C4-2B (cell line): ENCODE measurements at regions not wholly inside any gene's neighbourhood (a gene's known extent, or its start where the extent isn't known, plus 50 kb on each side); places are given as distances from the start of the nearest gene placed in this dataset.

ENCODE experiments used
- H3K27ac ChIP-seq: fragments of 450-650 bp; 2 replicates; pipeline ENCODE4 v1.5.1; 2017
- CTCF ChIP-seq: fragments of 450-650 bp; conservative IDR thresholded peaks from 2 replicates; pipeline ENCODE4 v1.5.1; 2017; ENCODE audit warnings: mild to moderate bottlenecking
- ZFX ChIP-seq: fragments of 450-650 bp; IDR thresholded peaks from 2 replicates; pipeline ENCODE4 v1.6.1; 2017

GRCh38 chr4:20623939-20624338, 76.3 kb upstream of the PACRGL start:
- H3K27ac ChIP-seq, result no peak overlapping the region
- TF ChIP-seq ZFX (no peak), CTCF (no peak)

- no peak overlapping the region for H3K27ac ChIP-seq
- TF ChIP-seq CTCF, result no peak
- no peak for TF ChIP-seq ZFX
Measured at GRCh38 chr4:20624793-20625374, 75.4 kb upstream of the PACRGL start.

GRCh38 chr4:20625426-20625825, 74.8 kb upstream of the PACRGL start:
- H3K27ac ChIP-seq, result no peak overlapping the region
- TF ChIP-seq ZFX (no peak), CTCF (no peak)

- no peak for TF ChIP-seq CTCF
- H3K27ac ChIP-seq, result no peak overlapping the region
Measured at GRCh38 chr4:20626326-20627005, 73.8 kb upstream of the PACRGL start.

- no peak for TF ChIP-seq CTCF
- TF ChIP-seq ZFX, result no peak
- no peak overlapping the region for H3K27ac ChIP-seq
Measured at GRCh38 chr4:20627866-20628265, 72.4 kb upstream of the PACRGL start.

- TF ChIP-seq CTCF (no peak), ZFX (no peak)
- H3K27ac ChIP-seq, result no peak overlapping the region
Measured at GRCh38 chr4:20629186-20630106, 70.8 kb upstream of the PACRGL start.

- H3K27ac ChIP-seq, result peak overlapping the region; percentile 93
- no peak for TF ChIP-seq ZFX
- TF ChIP-seq CTCF, result no peak
Measured at GRCh38 chr4:20638825-20639224, 61.4 kb upstream of the PACRGL start.
